ENCODE measurements at regions not wholly inside any gene's neighbourhood (a gene's known extent, or its start where the extent isn't known, plus 50 kb on each side); places are given as distances from the start of the nearest gene placed in this dataset.

DNA sequence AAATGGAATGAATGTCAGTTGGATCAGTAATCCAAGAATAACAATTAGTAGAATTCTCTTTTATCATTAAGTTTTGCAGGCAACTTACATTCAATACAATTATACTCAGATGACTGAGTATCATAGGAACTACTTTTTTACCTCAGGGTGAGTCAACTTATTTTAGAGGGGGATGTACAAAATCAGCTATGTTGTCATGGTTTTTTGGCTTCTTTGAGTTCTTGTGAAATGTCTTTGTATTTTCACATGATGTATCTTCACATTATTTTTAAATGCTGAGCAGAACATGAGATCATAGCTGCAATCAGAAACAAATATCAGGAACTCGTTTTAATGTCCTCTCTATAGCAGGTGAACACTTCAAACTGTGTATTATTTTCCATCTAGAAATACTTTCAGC lies 65.3 kb upstream of the PTPRR start:
- Histone ChIP-seq H4K5ac (ENCODE audit: low read depth, low read length) (no peak overlapping the region), H3K14ac (replicated peaks; ENCODE audit: low read depth, low read length) (no peak overlapping the region), H2BK120ac (ENCODE audit: low read depth, low read length) (no peak overlapping the region), H2AK9ac (replicated peaks; ENCODE audit: low read depth, low read length, poor library complexity) (no peak overlapping the region), H3K9me3 (ENCODE audit: control insufficient read depth, insufficient read depth, low read length) (no peaks in the 10 kb centered on the region), H4K91ac (ENCODE audit: insufficient read depth, low read depth, low read length) (no peak overlapping the region), H2BK15ac (ENCODE audit: low read depth, low read length) (no peak overlapping the region), H4K20me1 (ENCODE audit: insufficient read depth, low read length) (no peaks in the 10 kb centered on the region), H3K9ac (ENCODE audit: low read depth, low read length) (no peak overlapping the region), H3K4me3 (ENCODE audit: insufficient read depth, low read depth, low read length) (no peak overlapping the region), H3K36me3 (ENCODE audit: control insufficient read depth, insufficient read depth, low read length) (no peaks in the 10 kb centered on the region), H3K27ac (ENCODE audit: insufficient read depth, low read length) (no peak overlapping the region), H4K8ac (ENCODE audit: low read depth in 2 of 2, low read length in 2 of 2) (no peak overlapping the region), H2BK20ac (ENCODE audit: low read depth, low read length) (no peak overlapping the region), H3K79me1 (ENCODE audit: low read depth in 1 of 2, low read length in 2 of 2) (no peaks in the 10 kb centered on the region), H3K56ac (ENCODE audit: extremely low read depth, insufficient read depth, low read length) (no peak overlapping the region), H3K23ac (ENCODE audit: low read depth, low read length) (no peak overlapping the region), H2AFZ (replicated peaks; ENCODE audit: low read length, poor library complexity) (no peak overlapping the region), H3K4me2 (ENCODE audit: low read depth, low read length) (no peak overlapping the region), H3K4me1 (ENCODE audit: control insufficient read depth, insufficient read depth, low read length) (no peaks in the 10 kb centered on the region), H3K27me3 (ENCODE audit: control insufficient read depth, insufficient read depth, low read length) (no peaks in the 10 kb centered on the region), H3K4ac (ENCODE audit: low read depth, low read length) (no peak overlapping the region), H3K9me1 (ENCODE audit: insufficient read depth, low read length) (no peaks in the 10 kb centered on the region), H3K18ac (ENCODE audit: low read depth, low read length) (no peak overlapping the region), H2BK5ac (ENCODE audit: low read depth, low read length, poor library complexity, severe bottlenecking) (no peak overlapping the region), H2AK5ac (ENCODE audit: low read depth, low read length) (no peak overlapping the region)
- no TSS peak for BruUV-seq (replicated peaks)
- no peak for ATAC-seq (ENCODE audit: low read depth)
- CTCF ChIA-PET, result no interaction called here
- TF ChIP-seq, protein P1, sequence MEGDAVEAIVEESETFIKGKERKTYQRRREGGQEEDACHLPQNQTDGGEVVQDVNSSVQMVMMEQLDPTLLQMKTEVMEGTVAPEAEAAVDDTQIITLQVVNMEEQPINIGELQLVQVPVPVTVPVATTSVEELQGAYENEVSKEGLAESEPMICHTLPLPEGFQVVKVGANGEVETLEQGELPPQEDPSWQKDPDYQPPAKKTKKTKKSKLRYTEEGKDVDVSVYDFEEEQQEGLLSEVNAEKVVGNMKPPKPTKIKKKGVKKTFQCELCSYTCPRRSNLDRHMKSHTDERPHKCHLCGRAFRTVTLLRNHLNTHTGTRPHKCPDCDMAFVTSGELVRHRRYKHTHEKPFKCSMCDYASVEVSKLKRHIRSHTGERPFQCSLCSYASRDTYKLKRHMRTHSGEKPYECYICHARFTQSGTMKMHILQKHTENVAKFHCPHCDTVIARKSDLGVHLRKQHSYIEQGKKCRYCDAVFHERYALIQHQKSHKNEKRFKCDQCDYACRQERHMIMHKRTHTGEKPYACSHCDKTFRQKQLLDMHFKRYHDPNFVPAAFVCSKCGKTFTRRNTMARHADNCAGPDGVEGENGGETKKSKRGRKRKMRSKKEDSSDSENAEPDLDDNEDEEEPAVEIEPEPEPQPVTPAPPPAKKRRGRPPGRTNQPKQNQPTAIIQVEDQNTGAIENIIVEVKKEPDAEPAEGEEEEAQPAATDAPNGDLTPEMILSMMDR (conservative IDR thresholded peaks at IDR 0.05; ENCODE audit: low read depth, low read length), result no peak
- no CpG with 5 or more reads among the region's 1 CpG for WGBS, 2 experiments (ENCODE audit: extremely low coverage in 2 of 2, insufficient read length in 1 of 2)
- peak; percentile 29 for DNase-seq
- POLR2A ChIA-PET (ENCODE audit: unreplicated experiment), result no interaction called here
- in situ Hi-C loops (cut with MboI; ENCODE audit: low sequenced_read_pairs), result no loop called here
- intact Hi-C loops (cut with micrococcal nuclease), result no loop called here
- dilution Hi-C loops (cut with HindIII; ENCODE audit: low sequenced_read_pairs, unreplicated experiment), result no loop called here

All from IMR-90 (cell line).